ENCODE measurements at regions not wholly inside any gene's neighbourhood (a gene's known extent, or its start where the extent isn't known, plus 50 kb on each side); places are given as distances from the start of the nearest gene placed in this dataset.

- TF ChIP-seq RCOR1 (IDR thresholded peaks at IDR 0.05; ENCODE audit: insufficient replicate concordance, low read length) (no peak), POLR2A (IDR thresholded peaks at IDR 0.05; ENCODE audit: low read depth, low read length) (no peak), SMC3 (IDR thresholded peaks at IDR 0.05; ENCODE audit: low read depth, low read length) (no peak), RAD21 (IDR thresholded peaks at IDR 0.05; ENCODE audit: low read length) (no peak), CTCF (conservative IDR thresholded peaks at IDR 0.05; ENCODE audit: low read depth, low read length) (no peak), MAFK (IDR thresholded peaks at IDR 0.05; ENCODE audit: low read depth, low read length) (peak; percentile 32; the same call in 1 of the 2 replicates), NFE2L2 (IDR thresholded peaks at IDR 0.05; ENCODE audit: low read depth, low read length) (no peak)
These were observed 214.5 kb upstream of the IGF1 start for GRCh38 chr12:102694903-102695302.
